HCT116 (cell line): ENCODE measurements at regions not wholly inside any gene's neighbourhood (a gene's known extent, or its start where the extent isn't known, plus 50 kb on each side); places are given as distances from the start of the nearest gene placed in this dataset.

Experiments
- ATAC-seq: fragments of 200-7000 bp; cut with Tn5 transposase; 2 replicates; pipeline ENCODE4 v1.9.1; 2020; ENCODE audit warnings: mild to moderate bottlenecking, moderate library complexity
- BruUV-seq: library from RNA; stranded (reverse); fragments of 400-500 nt; replicated peaks from 2 replicates; lab custom pipeline; 2021; lab: Mats Ljungman, UMichigan
- CTCF ChIA-PET: fragments of 300-600 bp; sonication (Branson Sonifier 250); formaldehyde crosslinking; loops from one replicate; lab custom pipeline; 2021; ENCODE audit warnings: antibody characterized with exemption; lab: Charles Lee
- POLR2A ChIA-PET: fragments of 300-600, 350-600 bp; sonication (Branson Sonifier 250); formaldehyde crosslinking; loops from one replicate; lab custom pipeline; 2021; ENCODE audit warnings: antibody characterized with exemption; lab: Charles Lee
- RAD21 ChIA-PET, 2 experiments: fragments of 300-600 bp; sonication (Branson Sonifier 250); formaldehyde crosslinking; loops; one replicate each; lab custom pipeline; 2023; ENCODE audit warnings: low total read pairs in 2 of 2; ENCODE audit not compliant: uncharacterized antibody in 2 of 2, unreplicated experiment in 2 of 2, low non-redundant PET in 1 of 2; lab: Charles Lee
- DNase-seq: peaks from one replicate; pipeline ENCODE4 v3.0.0-alpha.2; 2010; ENCODE audit warnings: low read depth, low spot score
- H2AFZ ChIP-seq: fragments of 200-600 bp; shearing (Covaris generic), sonication (generic); 2 replicates; pipeline ENCODE4 v1.6.1; 2017; ENCODE audit warnings: low read depth, mixed run types, mixed read lengths, antibody characterized with exemption, low read length; ENCODE audit not compliant: poor library complexity, severe bottlenecking
- H3K27ac ChIP-seq: 2 replicates; pipeline ENCODE4 v1.5.1; 2012; ENCODE audit warnings: low read depth, low read length
- H3K27me3 ChIP-seq: fragments of 200-600 bp; sonication (generic); 2 replicates; pipeline ENCODE4 v1.6.1; 2016; ENCODE audit warnings: mixed run types, low read length, mixed read lengths; ENCODE audit not compliant: insufficient read depth
- H3K36me3 ChIP-seq, 2 experiments: fragments of 200-500 bp in 1 of 2; fragments of 200-600 bp in 1 of 2; sonication (Bioruptor generic) in 1 of 2; sonication (generic) in 1 of 2; 2 replicates each; pipeline versions ENCODE4 v1.5.1 to v1.6.1; 2014 to 2016; ENCODE audit warnings: low read length in 2 of 2, inconsistent platforms in 1 of 2, mixed read lengths in 1 of 2, mixed run types in 1 of 2; ENCODE audit not compliant: insufficient read depth in 2 of 2, control insufficient read depth in 1 of 2
- H3K4me1 ChIP-seq, 2 experiments: fragments of 200-600 bp in 1 of 2; sonication (generic) in 1 of 2; 2 replicates each; pipeline versions ENCODE4 v1.5.1 to v1.6.1; 2012 to 2017; ENCODE audit warnings: low read length in 2 of 2, inconsistent platforms in 1 of 2, mild to moderate bottlenecking in 1 of 2, mixed read lengths in 1 of 2, mixed run types in 1 of 2, moderate library complexity in 1 of 2; ENCODE audit not compliant: insufficient read depth in 2 of 2, control insufficient read depth in 1 of 2
- H3K4me2 ChIP-seq: fragments of 200-600 bp; sonication (generic); 2 replicates; pipeline ENCODE4 v1.6.1; 2017; ENCODE audit warnings: mixed run types, low read length, mixed read lengths
- H3K4me3 ChIP-seq, 2 experiments: fragments of 200-600 bp in 1 of 2; sonication (generic) in 1 of 2; replicated peaks in 1 of 2; 2 replicates each; pipeline ENCODE4 v1.5.1; 2011 to 2016; ENCODE audit warnings: low read length in 2 of 2, control low read depth in 1 of 2, low read depth in 1 of 2, mild to moderate bottlenecking in 1 of 2, mixed read lengths in 1 of 2, mixed run types in 1 of 2
- H3K79me2 ChIP-seq: fragments of 200-600 bp; sonication (generic); 2 replicates; pipeline ENCODE4 v1.6.1; 2017; ENCODE audit warnings: mild to moderate bottlenecking, mixed run types, low read length, moderate library complexity, mixed read lengths; ENCODE audit not compliant: insufficient read depth
- H3K9ac ChIP-seq: fragments of 200-600 bp; sonication (generic); 2 replicates; pipeline ENCODE4 v1.6.1; 2016; ENCODE audit warnings: low read length, mixed read lengths
- H3K9me2 ChIP-seq: fragments of 200-600 bp; sonication (generic), shearing (Covaris generic); 2 replicates; pipeline ENCODE4 v1.6.1; 2017; ENCODE audit warnings: mixed run types, mild to moderate bottlenecking, moderate library complexity; ENCODE audit not compliant: insufficient read depth
- H3K9me3 ChIP-seq, 2 experiments: fragments of 200-500 bp in 1 of 2; fragments of 200-600 bp in 1 of 2; sonication (Bioruptor generic) in 1 of 2; sonication (generic) in 1 of 2; 2 replicates each; pipeline ENCODE4 v1.6.1; 2014 to 2017; ENCODE audit warnings: low read length in 2 of 2, mixed read lengths in 2 of 2, inconsistent platforms in 1 of 2, low read depth in 1 of 2, mild to moderate bottlenecking in 1 of 2, mixed run types in 1 of 2, moderate library complexity in 1 of 2; ENCODE audit not compliant: control insufficient read depth in 1 of 2, insufficient read depth in 1 of 2
- H4K20me1 ChIP-seq: fragments of 200-600 bp; sonication (generic), shearing (Covaris generic); 2 replicates; pipeline ENCODE4 v1.6.1; 2017; ENCODE audit warnings: mixed run types, mild to moderate bottlenecking, moderate library complexity; ENCODE audit not compliant: insufficient read depth
- EZH2phosphoT487 ChIP-seq: fragments of 200-600 bp; IDR thresholded peaks from 2 replicates; pipeline ENCODE4 v1.6.1; 2018; ENCODE audit warnings: antibody characterized with exemption, borderline replicate concordance
- SRF ChIP-seq: IDR thresholded peaks from 2 replicates; pipeline ENCODE4 v1.6.1; 2012; ENCODE audit warnings: low read depth
- YY1 ChIP-seq: IDR thresholded peaks from 2 replicates; pipeline ENCODE4 v1.6.1; 2011; ENCODE audit warnings: low read length, low read depth, moderate library complexity, mild to moderate bottlenecking; ENCODE audit not compliant: insufficient replicate concordance; ENCODE audit errors: extremely low read depth
- ZFX ChIP-seq: fragments of 450-650 bp; IDR thresholded peaks from 2 replicates; pipeline ENCODE4 v1.6.1; 2017
- intact Hi-C: fragments of 100-400 bp; cut with micrococcal nuclease; formaldehyde crosslinking; loops from 2 replicates; pipeline ENCODE4 v1.10.0; 2022
- TF ChIP-seq, protein P1 (sequence below): IDR thresholded peaks from 2 replicates; pipeline ENCODE4 v1.6.1; 2011; ENCODE audit warnings: mild to moderate bottlenecking, low read length, moderate library complexity; ENCODE audit not compliant: insufficient replicate concordance; ENCODE audit errors: extremely low read depth
- TF ChIP-seq, protein P2 (sequence below), 3 experiments: fragments of 200-600 bp in 1 of 3; sonication (generic) in 1 of 3; IDR thresholded peaks in 2 of 3; conservative IDR thresholded peaks in 1 of 3; 2 replicates each; pipeline ENCODE4 v1.5.1; 2012 to 2017; ENCODE audit warnings: low read depth in 2 of 3, low read length in 2 of 3, antibody characterized with exemption in 1 of 3, borderline replicate concordance in 1 of 3, control low read depth in 1 of 3, mild to moderate bottlenecking in 1 of 3, mixed read lengths in 1 of 3, mixed run types in 1 of 3, moderate library complexity in 1 of 3; ENCODE audit not compliant: insufficient read depth in 1 of 3

DNA sequence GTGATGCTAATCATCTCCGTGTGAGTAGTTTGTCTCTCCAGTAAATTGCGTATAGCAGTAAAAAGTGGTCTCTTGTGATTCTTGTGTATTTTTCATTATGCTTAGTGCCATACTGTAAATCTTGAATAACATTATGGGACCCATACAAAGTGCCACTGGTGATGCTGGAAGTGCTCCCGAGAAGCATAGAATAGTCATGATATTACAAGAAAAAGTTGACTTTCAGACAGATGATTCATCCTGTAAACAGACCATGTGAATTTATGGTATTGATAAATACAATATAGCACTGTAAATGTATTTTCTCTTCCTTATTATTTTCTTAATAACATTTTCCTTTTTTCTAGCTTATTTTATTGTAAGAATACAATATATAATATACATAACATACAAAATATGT is 74.6 kb upstream of the CDK6 start:
- no peak overlapping the region for H3K4me2 ChIP-seq
- no peak overlapping the region for H3K4me3 ChIP-seq
- H3K9me2 ChIP-seq: no peaks in the 10 kb centered on the region
- no peaks in the 10 kb centered on the region for H3K9me3 ChIP-seq
- H3K4me1 ChIP-seq: no peaks in the 10 kb centered on the region
- RAD21 ChIA-PET: no interaction called here
- no peaks in the 10 kb centered on the region for H4K20me1 ChIP-seq
- ATAC-seq (no peak), DNase-seq (no peak)
- H3K27ac ChIP-seq: no peak overlapping the region
- TF ChIP-seq ZFX: no peak
- TF ChIP-seq SRF: no peak
- TF ChIP-seq EZH2phosphoT487: no peak
- TF ChIP-seq, protein P1, sequence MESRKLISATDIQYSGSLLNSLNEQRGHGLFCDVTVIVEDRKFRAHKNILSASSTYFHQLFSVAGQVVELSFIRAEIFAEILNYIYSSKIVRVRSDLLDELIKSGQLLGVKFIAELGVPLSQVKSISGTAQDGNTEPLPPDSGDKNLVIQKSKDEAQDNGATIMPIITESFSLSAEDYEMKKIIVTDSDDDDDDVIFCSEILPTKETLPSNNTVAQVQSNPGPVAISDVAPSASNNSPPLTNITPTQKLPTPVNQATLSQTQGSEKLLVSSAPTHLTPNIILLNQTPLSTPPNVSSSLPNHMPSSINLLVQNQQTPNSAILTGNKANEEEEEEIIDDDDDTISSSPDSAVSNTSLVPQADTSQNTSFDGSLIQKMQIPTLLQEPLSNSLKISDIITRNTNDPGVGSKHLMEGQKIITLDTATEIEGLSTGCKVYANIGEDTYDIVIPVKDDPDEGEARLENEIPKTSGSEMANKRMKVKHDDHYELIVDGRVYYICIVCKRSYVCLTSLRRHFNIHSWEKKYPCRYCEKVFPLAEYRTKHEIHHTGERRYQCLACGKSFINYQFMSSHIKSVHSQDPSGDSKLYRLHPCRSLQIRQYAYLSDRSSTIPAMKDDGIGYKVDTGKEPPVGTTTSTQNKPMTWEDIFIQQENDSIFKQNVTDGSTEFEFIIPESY: no peak
- TF ChIP-seq, protein P2, sequence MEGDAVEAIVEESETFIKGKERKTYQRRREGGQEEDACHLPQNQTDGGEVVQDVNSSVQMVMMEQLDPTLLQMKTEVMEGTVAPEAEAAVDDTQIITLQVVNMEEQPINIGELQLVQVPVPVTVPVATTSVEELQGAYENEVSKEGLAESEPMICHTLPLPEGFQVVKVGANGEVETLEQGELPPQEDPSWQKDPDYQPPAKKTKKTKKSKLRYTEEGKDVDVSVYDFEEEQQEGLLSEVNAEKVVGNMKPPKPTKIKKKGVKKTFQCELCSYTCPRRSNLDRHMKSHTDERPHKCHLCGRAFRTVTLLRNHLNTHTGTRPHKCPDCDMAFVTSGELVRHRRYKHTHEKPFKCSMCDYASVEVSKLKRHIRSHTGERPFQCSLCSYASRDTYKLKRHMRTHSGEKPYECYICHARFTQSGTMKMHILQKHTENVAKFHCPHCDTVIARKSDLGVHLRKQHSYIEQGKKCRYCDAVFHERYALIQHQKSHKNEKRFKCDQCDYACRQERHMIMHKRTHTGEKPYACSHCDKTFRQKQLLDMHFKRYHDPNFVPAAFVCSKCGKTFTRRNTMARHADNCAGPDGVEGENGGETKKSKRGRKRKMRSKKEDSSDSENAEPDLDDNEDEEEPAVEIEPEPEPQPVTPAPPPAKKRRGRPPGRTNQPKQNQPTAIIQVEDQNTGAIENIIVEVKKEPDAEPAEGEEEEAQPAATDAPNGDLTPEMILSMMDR (IDR thresholded peaks at IDR 0.05 in 2 of 3, conservative IDR thresholded peaks at IDR 0.05 in 1 of 3; ENCODE audit: borderline replicate concordance in 1 of 3, insufficient read depth in 1 of 3, low read depth in 2 of 3, low read length in 2 of 3): no peak
- no peak for TF ChIP-seq YY1
- intact Hi-C loops: no loop called here
- no TSS peak for BruUV-seq
- H3K36me3 ChIP-seq: no peaks in the 10 kb centered on the region
- no peak overlapping the region for H2AFZ ChIP-seq
- H3K9ac ChIP-seq: no peak overlapping the region
- no peaks in the 10 kb centered on the region for H3K79me2 ChIP-seq
- H3K27me3 ChIP-seq: no peaks in the 10 kb centered on the region
- CTCF ChIA-PET: no interaction called here
- POLR2A ChIA-PET: no interaction called here
